Fibroblast of lung (primary cell): ENCODE measurements at regions not wholly inside any gene's neighbourhood (a gene's known extent, or its start where the extent isn't known, plus 50 kb on each side); places are given as distances from the start of the nearest gene placed in this dataset.

Experiments used
- CTCF ChIP-seq, 2 donors: IDR thresholded peaks in 1 of 2; conservative IDR thresholded peaks in 1 of 2; 1 replicate in 1 of 2; 2 replicates in 1 of 2; pipeline ENCODE4 v1.5.1; 2011 to 2012; ENCODE audit warnings: low read length in 2 of 2, control low read depth in 1 of 2, inconsistent platforms in 1 of 2, low read depth in 1 of 2, mild to moderate bottlenecking in 1 of 2
- EZH2 ChIP-seq: IDR thresholded peaks from 2 replicates; pipeline ENCODE4 v1.5.1; 2012; ENCODE audit warnings: low read length, control low read depth, mild to moderate bottlenecking; ENCODE audit errors: missing control alignments

GRCh38 chr1:229164836-229165735, 105.8 kb upstream of the RAB4A start:
- TF ChIP-seq CTCF (conservative IDR thresholded peaks at IDR 0.05 in 1 of 2, IDR thresholded peaks at IDR 0.05 in 1 of 2; ENCODE audit: low read depth in 1 of 2, low read length in 2 of 2) = no peak
- TF ChIP-seq EZH2 = no peak
